Endothelial cell of umbilical vein (primary cell): ENCODE measurements at regions not wholly inside any gene's neighbourhood (a gene's known extent, or its start where the extent isn't known, plus 50 kb on each side); places are given as distances from the start of the nearest gene placed in this dataset.

ENCODE experiments used
- BruUV-seq: library from RNA; stranded (reverse); fragments of 400-500 nt; replicated peaks from 2 replicates; lab custom pipeline; 2021; lab: Mats Ljungman, UMichigan
- CTCF ChIA-PET: fragments of 300-600, 350-600 bp; sonication (Branson Sonifier 250); formaldehyde crosslinking; loops from one replicate; lab custom pipeline; 2021; ENCODE audit warnings: antibody characterized with exemption, inconsistent platforms; lab: Charles Lee
- POLR2A ChIA-PET: fragments of 300-600, 350-600 bp; sonication (Branson Sonifier 250); formaldehyde crosslinking; loops from one replicate; lab custom pipeline; 2021; ENCODE audit warnings: antibody characterized with exemption, inconsistent platforms; lab: Charles Lee
- DNase-seq: peaks from one replicate; pipeline ENCODE4 v3.0.0-alpha.2; 2011; ENCODE audit warnings: low read depth, low spot score
- FAIRE-seq: peaks from 2 replicates; lab custom pipeline; 2011; peaks lifted over from hg19 to GRCh38; lab: Jason Lieb, UNC
- H2AFZ ChIP-seq: 2 replicates; pipeline ENCODE4 v1.6.0; 2012; ENCODE audit warnings: low read depth, low read length, control low read depth, inconsistent platforms
- H3K27ac ChIP-seq: 2 replicates; pipeline ENCODE4 v1.5.1; 2011; ENCODE audit warnings: low read depth, mild to moderate bottlenecking, control low read depth, low read length, moderate library complexity; ENCODE audit not compliant: insufficient read depth
- H3K27me3 ChIP-seq, 2 experiments: 2 replicates each; pipeline versions ENCODE4 v1.6.0 to v1.6.1; 2011; ENCODE audit warnings: low read length in 2 of 2, mixed read lengths in 1 of 2; ENCODE audit not compliant: control insufficient read depth in 2 of 2, insufficient read depth in 2 of 2
- H3K36me3 ChIP-seq, 2 experiments: 2 replicates in 1 of 2; 3 replicates in 1 of 2; pipeline ENCODE4 v1.5.1; 2011; ENCODE audit warnings: low read length in 2 of 2, mild to moderate bottlenecking in 1 of 2, moderate library complexity in 1 of 2; ENCODE audit not compliant: control insufficient read depth in 2 of 2, insufficient read depth in 2 of 2; ENCODE audit errors: extremely low read depth in 1 of 2
- H3K4me1 ChIP-seq: 3 replicates; pipeline ENCODE4 v1.5.1; 2011; ENCODE audit warnings: mild to moderate bottlenecking, low read length; ENCODE audit not compliant: control insufficient read depth, insufficient read depth; ENCODE audit errors: extremely low read depth
- H3K4me2 ChIP-seq: 2 replicates; pipeline ENCODE4 v1.6.1; 2011; ENCODE audit warnings: low read length, control low read depth, mixed read lengths; ENCODE audit not compliant: insufficient read depth
- H3K4me3 ChIP-seq, 3 experiments: fragments of 200-600 bp in 1 of 3; sonication (generic), shearing (Covaris generic) in 1 of 3; replicated peaks in 1 of 3; 2 replicates each; pipeline ENCODE4 v1.5.1; 2011 to 2016; ENCODE audit warnings: control low read depth in 3 of 3, low read length in 3 of 3, mild to moderate bottlenecking in 2 of 3, inconsistent platforms in 1 of 3, low read depth in 1 of 3, moderate library complexity in 1 of 3; ENCODE audit not compliant: insufficient read depth in 1 of 3
- H3K79me2 ChIP-seq: 2 replicates; pipeline ENCODE4 v1.6.0; 2012; ENCODE audit warnings: low read length, inconsistent platforms; ENCODE audit not compliant: control insufficient read depth, insufficient read depth
- H3K9ac ChIP-seq: replicated peaks from 2 replicates; pipeline ENCODE3; 2011; ENCODE audit warnings: low read length, control low read depth; ENCODE audit not compliant: insufficient read depth; ENCODE audit errors: extremely low read depth
- H3K9me1 ChIP-seq: replicated peaks from 3 replicates; pipeline ENCODE4 v1.6.0; 2011; ENCODE audit warnings: mild to moderate bottlenecking, low read length; ENCODE audit not compliant: control insufficient read depth, insufficient read depth; ENCODE audit errors: extremely low read depth
- H3K9me3 ChIP-seq: replicated peaks from 2 replicates; pipeline ENCODE4 v1.5.1; 2012; ENCODE audit warnings: low read length, inconsistent platforms; ENCODE audit not compliant: control insufficient read depth, insufficient read depth
- H4K20me1 ChIP-seq: replicated peaks from 2 replicates; pipeline ENCODE3; 2011; ENCODE audit warnings: mild to moderate bottlenecking, low read length; ENCODE audit not compliant: control insufficient read depth, insufficient read depth; ENCODE audit errors: extremely low read depth
- CTCF ChIP-seq, 2 donors: IDR thresholded peaks; 1 replicate in 1 of 2; 2 replicates in 1 of 2; pipeline ENCODE4 v1.5.1; 2011; ENCODE audit warnings: low read length in 2 of 2, mild to moderate bottlenecking in 2 of 2, moderate library complexity in 2 of 2, control low read depth in 1 of 2, inconsistent platforms in 1 of 2, low read depth in 1 of 2; ENCODE audit not compliant: insufficient read depth in 1 of 2; ENCODE audit errors: extremely low read depth in 1 of 2
- EZH2 ChIP-seq: IDR thresholded peaks from 2 replicates; pipeline ENCODE4 v1.6.1; 2012; ENCODE audit warnings: borderline replicate concordance, low read depth, mild to moderate bottlenecking, moderate library complexity, low read length, inconsistent platforms; ENCODE audit not compliant: severe bottlenecking
- FOS ChIP-seq: IDR thresholded peaks from 2 replicates; pipeline ENCODE4 v1.6.1; 2011; ENCODE audit warnings: mild to moderate bottlenecking, low read length, moderate library complexity, borderline replicate concordance; ENCODE audit not compliant: insufficient read depth
- GATA2 ChIP-seq: IDR thresholded peaks from 2 replicates; pipeline ENCODE4 v1.7.0; 2011; ENCODE audit warnings: low read depth, mild to moderate bottlenecking, moderate library complexity, mixed read lengths, low read length; ENCODE audit not compliant: insufficient read length, insufficient read depth
- JUN ChIP-seq: IDR thresholded peaks from 2 replicates; pipeline ENCODE4 v1.6.1; 2011; ENCODE audit warnings: borderline replicate concordance, low read depth; ENCODE audit not compliant: insufficient read length, insufficient read depth
- MAX ChIP-seq: IDR thresholded peaks from 2 replicates; pipeline ENCODE4 v1.6.1; 2011; ENCODE audit not compliant: insufficient read depth, insufficient read length
- MYC ChIP-seq: IDR thresholded peaks from one replicate; pipeline ENCODE4 v1.6.1; 2011; ENCODE audit warnings: mild to moderate bottlenecking, low read depth, low read length
- POLR2A ChIP-seq: IDR thresholded peaks from 2 replicates; pipeline ENCODE4 v1.6.1; 2012; ENCODE audit warnings: low read depth, mild to moderate bottlenecking, control low read depth, low read length
- POLR2AphosphoS5 ChIP-seq: IDR thresholded peaks from 2 replicates; pipeline ENCODE4 v1.6.1; 2012; ENCODE audit warnings: low read depth, mild to moderate bottlenecking, control low read depth, low read length, moderate library complexity; ENCODE audit not compliant: insufficient read depth
- dilution Hi-C: fragments of 300-500 bp; cut with MboI; formaldehyde crosslinking; loops from one replicate; pipeline ENCODE4 v1.15.0; 2019; ENCODE audit warnings: low sequenced_read_pairs; ENCODE audit not compliant: extremely low pct_ligation_motif_present
- intact Hi-C: fragments of 100-400 bp; cut with micrococcal nuclease; formaldehyde crosslinking; loops from one replicate; pipeline ENCODE4 v1.10.0; 2022

- H3K4me1 ChIP-seq = no peaks in the 10 kb centered on the region
- FAIRE-seq (no peak), DNase-seq (no peak)
- no peaks in the 10 kb centered on the region for H4K20me1 ChIP-seq
- no peaks in the 10 kb centered on the region for H3K27me3 ChIP-seq
- TF ChIP-seq GATA2 (no peak), CTCF (IDR thresholded peaks at IDR 0.05; ENCODE audit: extremely low read depth in 1 of 2, insufficient read depth in 1 of 2, low read depth in 1 of 2, low read length in 2 of 2) (no peak), POLR2AphosphoS5 (no peak), JUN (no peak), POLR2A (no peak), MYC (no peak), FOS (no peak), EZH2 (no peak), MAX (no peak)
- no peak overlapping the region for H2AFZ ChIP-seq
- BruUV-seq = no TSS peak
- peaks cover 5% of the 10 kb centered on the region for H3K9me3 ChIP-seq
- dilution Hi-C loops (no loop called here), intact Hi-C loops (no loop called here)
- H3K27ac ChIP-seq = no peak overlapping the region
- ChIA-PET POLR2A (no interaction called here), CTCF (no interaction called here)
- no peaks in the 10 kb centered on the region for H3K79me2 ChIP-seq
- H3K4me3 ChIP-seq = no peak overlapping the region
- no peaks in the 10 kb centered on the region for H3K9me1 ChIP-seq
- H3K9ac ChIP-seq = no peak overlapping the region
- H3K4me2 ChIP-seq = no peak overlapping the region
- H3K36me3 ChIP-seq = no peaks in the 10 kb centered on the region
Observed at GRCh38 chr4:63831590-63832155, 577.6 kb downstream of the TECRL start.
